Suprapubic skin (tissue), 4 donors: ENCODE measurements at regions not wholly inside any gene's neighbourhood (a gene's known extent, or its start where the extent isn't known, plus 50 kb on each side); places are given as distances from the start of the nearest gene placed in this dataset.
"Not testable (repeated sequence)": the region's sequence is repeated elsewhere in the genome, so short reads cannot be mapped to it uniquely, and the experiment has no call there.

ENCODE experiments used
- DNase-seq, 2 donors: peaks; one replicate each; pipeline ENCODE4 v3.0.0-alpha.2; 2019; ENCODE audit warnings: low spot score in 2 of 2
- H3K27ac ChIP-seq: fragments of 200-600 bp; sonication (generic); one replicate; pipeline ENCODE4 v1.5.1; 2019
- H3K27me3 ChIP-seq: fragments of 200-600 bp; sonication (generic); one replicate; pipeline ENCODE4 v1.5.1; 2019
- H3K36me3 ChIP-seq: fragments of 200-600 bp; sonication (generic); one replicate; pipeline ENCODE4 v1.5.1; 2019
- H3K4me1 ChIP-seq: fragments of 200-600 bp; sonication (generic); one replicate; pipeline ENCODE4 v1.5.1; 2019
- H3K4me3 ChIP-seq: fragments of 200-600 bp; sonication (generic); one replicate; pipeline ENCODE4 v1.5.1; 2019; ENCODE audit warnings: mild to moderate bottlenecking
- H3K9me3 ChIP-seq: fragments of 200-600 bp; sonication (generic); one replicate; pipeline ENCODE4 v1.5.1; 2019
- CTCF ChIP-seq, 2 donors: fragments of 200-600 bp in 1 of 2; fragments of 450-650 bp in 1 of 2; sonication (generic) in 1 of 2; IDR thresholded peaks; one replicate each; pipeline ENCODE4 v1.5.1; 2016 to 2019; ENCODE audit warnings: antibody characterized with exemption in 2 of 2, mild to moderate bottlenecking in 1 of 2, moderate library complexity in 1 of 2
- EP300 ChIP-seq: sonication (generic); formaldehyde crosslinking; IDR thresholded peaks from one replicate; pipeline ENCODE4 v1.6.1; 2017; ENCODE audit warnings: antibody characterized with exemption
- POLR2A ChIP-seq, 2 donors: fragments of 450-650 bp; IDR thresholded peaks; one replicate each; pipeline ENCODE4 v1.6.1; 2017; ENCODE audit warnings: antibody characterized with exemption in 2 of 2, mild to moderate bottlenecking in 2 of 2, moderate library complexity in 2 of 2
- POLR2AphosphoS5 ChIP-seq, 3 donors: sonication (generic); formaldehyde crosslinking; IDR thresholded peaks; one replicate each; pipeline ENCODE4 v1.6.1; 2017; ENCODE audit warnings: antibody characterized with exemption in 3 of 3
- WGBS: methylation state at CpG from one replicate; pipeline ENCODE4 v1.1.5; 2018; 5-methylcytosine and 5-hydroxymethylcytosine counted together

- Histone ChIP-seq H3K4me1 (no peaks in the 10 kb centered on the region), H3K27me3 (no peaks in the 10 kb centered on the region), H3K9me3 (no peaks in the 10 kb centered on the region), H3K27ac (no peak overlapping the region), H3K36me3 (no peaks in the 10 kb centered on the region), H3K4me3 (no peak overlapping the region)
- DNase-seq: no peak
- 62% methylated on average over 1 of the region's 1 CpG for WGBS
- no peak for TF ChIP-seq POLR2A (IDR thresholded peaks at IDR 0.05)
- no peak for TF ChIP-seq POLR2AphosphoS5 (IDR thresholded peaks at IDR 0.05)
- TF ChIP-seq EP300: no peak
- TF ChIP-seq CTCF (IDR thresholded peaks at IDR 0.05): no peak
Observed at GRCh38 chr6:115873901-115874300, 186.8 kb downstream of the FRK start.

GRCh38 chr6:115870464-115870863, 190.2 kb downstream of the FRK start:
- Histone ChIP-seq H3K27me3 (no peaks in the 10 kb centered on the region), H3K36me3 (no peaks in the 10 kb centered on the region), H3K27ac (no peak overlapping the region), H3K4me1 (no peaks in the 10 kb centered on the region), H3K4me3 (no peak overlapping the region), H3K9me3 (no peaks in the 10 kb centered on the region)
- DNase-seq: no peak
- TF ChIP-seq POLR2A (IDR thresholded peaks at IDR 0.05) (no peak), POLR2AphosphoS5 (IDR thresholded peaks at IDR 0.05) (no peak), CTCF (IDR thresholded peaks at IDR 0.05) (no peak), EP300 (no peak)
- WGBS: 80% methylated on average over 4 of the region's 4 CpGs

GRCh38 chr6:115865914-115866313, 194.8 kb downstream of the FRK start:
- Histone ChIP-seq H3K36me3 (no peaks in the 10 kb centered on the region), H3K4me1 (no peaks in the 10 kb centered on the region), H3K9me3 (no peaks in the 10 kb centered on the region), H3K27me3 (no peaks in the 10 kb centered on the region), H3K4me3 (no peak overlapping the region), H3K27ac (no peak overlapping the region)
- WGBS: 76% methylated on average over 2 of the region's 2 CpGs
- TF ChIP-seq POLR2AphosphoS5 (IDR thresholded peaks at IDR 0.05) (no peak), POLR2A (IDR thresholded peaks at IDR 0.05) (no peak), CTCF (IDR thresholded peaks at IDR 0.05) (no peak), EP300 (no peak)
- DNase-seq: no peak

GRCh38 chr6:115863211-115863610, 197.5 kb downstream of the FRK start:
- no peak for TF ChIP-seq POLR2A (IDR thresholded peaks at IDR 0.05)
- TF ChIP-seq EP300: no peak
- TF ChIP-seq POLR2AphosphoS5 (IDR thresholded peaks at IDR 0.05): no peak
- no peak for TF ChIP-seq CTCF (IDR thresholded peaks at IDR 0.05)
- Histone ChIP-seq H3K4me1 (no peaks in the 10 kb centered on the region), H3K27me3 (no peaks in the 10 kb centered on the region), H3K4me3 (no peak overlapping the region), H3K9me3 (no peaks in the 10 kb centered on the region), H3K36me3 (no peaks in the 10 kb centered on the region), H3K27ac (no peak overlapping the region)
- DNase-seq: no peak

GRCh38 chr6:115861658-115862057, 199.0 kb downstream of the FRK start:
- 56% methylated on average over 2 of the region's 2 CpGs for WGBS

GRCh38 chr6:115859577-115859976, 201.1 kb downstream of the FRK start:
- not testable (repeated sequence) for H3K27ac ChIP-seq, DNase-seq, H3K9me3 ChIP-seq, H3K36me3 ChIP-seq, H3K27me3 ChIP-seq, H3K4me1 ChIP-seq, H3K4me3 ChIP-seq
- 96% methylated on average over 2 of the region's 2 CpGs for WGBS

More at GRCh38 chr6:115861658-115862057, 199.0 kb downstream of the FRK start:
- not testable (repeated sequence) for H3K4me1 ChIP-seq, DNase-seq, H3K9me3 ChIP-seq, H3K27ac ChIP-seq, H3K4me3 ChIP-seq, H3K27me3 ChIP-seq, H3K36me3 ChIP-seq
